ENCODE measurements at regions not wholly inside any gene's neighbourhood (a gene's known extent, or its start where the extent isn't known, plus 50 kb on each side); places are given as distances from the start of the nearest gene placed in this dataset.

GRCh38 chr18:78620326-78620725 lies 359.3 kb upstream of the SALL3 start:
- H3K4me3 ChIP-seq = no peak overlapping the region
- no peak for DNase-seq (ENCODE audit: low spot score)
- no peak for TF ChIP-seq CTCF (IDR thresholded peaks at IDR 0.05)
- no peak overlapping the region for H3K27ac ChIP-seq

- Histone ChIP-seq H3K4me3 (no peak overlapping the region), H3K27ac (no peak overlapping the region)
- no peak for DNase-seq (ENCODE audit: low spot score)
- TF ChIP-seq CTCF (IDR thresholded peaks at IDR 0.05) = no peak
Measured at GRCh38 chr18:78621141-78621755, 358.4 kb upstream of the SALL3 start.

GRCh38 chr18:78622251-78622906 lies 357.2 kb upstream of the SALL3 start:
- TF ChIP-seq CTCF (IDR thresholded peaks at IDR 0.05) = no peak

GRCh38 chr18:78622907-78623541 lies 356.6 kb upstream of the SALL3 start:
- Histone ChIP-seq H3K27ac (no peak overlapping the region), H3K4me3 (no peak overlapping the region)
- DNase-seq (ENCODE audit: low spot score) = no peak
- no peak for TF ChIP-seq CTCF (IDR thresholded peaks at IDR 0.05)

More at GRCh38 chr18:78622251-78622906, 357.2 kb upstream of the SALL3 start:
- Histone ChIP-seq H3K27ac (no peak overlapping the region), H3K4me3 (no peak overlapping the region)
- DNase-seq (ENCODE audit: low spot score) = no peak

- TF ChIP-seq CTCF (IDR thresholded peaks at IDR 0.05) = no peak
- DNase-seq (ENCODE audit: low spot score) = no peak
- Histone ChIP-seq H3K4me3 (no peak overlapping the region), H3K27ac (no peak overlapping the region)
Measured at GRCh38 chr18:78624646-78625279, 354.9 kb upstream of the SALL3 start.

GRCh38 chr18:78625847-78626246 lies 353.8 kb upstream of the SALL3 start:
- Histone ChIP-seq H3K4me3 (no peak overlapping the region), H3K27ac (no peak overlapping the region)
- DNase-seq (ENCODE audit: low spot score) = no peak

More at GRCh38 chr18:78625847-78626246, 353.8 kb upstream of the SALL3 start:
- TF ChIP-seq CTCF (IDR thresholded peaks at IDR 0.05) = no peak

All from coronary artery (tissue), 2 donors.